HG03039 (cell line): ENCODE measurements at regions not wholly inside any gene's neighbourhood (a gene's known extent, or its start where the extent isn't known, plus 50 kb on each side); places are given as distances from the start of the nearest gene placed in this dataset.

Experiments
- ATAC-seq: cut with Tn5 transposase; IDR thresholded peaks from one replicate; pipeline ENCODE4 v1.9.1; 2021; ENCODE audit warnings: mild to moderate bottlenecking, moderate library complexity; ENCODE audit not compliant: unreplicated experiment

GRCh38 chr1:240014051-240014450, 77.6 kb upstream of the FMN2 start:
- ATAC-seq, result no peak

GRCh38 chr1:240018617-240019016, 73.1 kb upstream of the FMN2 start:
- ATAC-seq, result no peak

GRCh38 chr1:240019524-240019923, 72.2 kb upstream of the FMN2 start:
- no peak for ATAC-seq

GRCh38 chr1:240020871-240021270, 70.8 kb upstream of the FMN2 start:
- no peak for ATAC-seq

- ATAC-seq, result no peak
Measured at GRCh38 chr1:240021709-240022108, 70.0 kb upstream of the FMN2 start.

GRCh38 chr1:240027059-240027462, 64.6 kb upstream of the FMN2 start:
- ATAC-seq, result no peak

GRCh38 chr1:240029418-240029817, 62.3 kb upstream of the FMN2 start:
- no peak for ATAC-seq

GRCh38 chr1:240030236-240030635, 61.4 kb upstream of the FMN2 start:
- ATAC-seq, result no peak

GRCh38 chr1:240031009-240031408, 60.7 kb upstream of the FMN2 start:
- no peak for ATAC-seq

GRCh38 chr1:240031414-240031813, 60.3 kb upstream of the FMN2 start:
- ATAC-seq, result no peak

- no peak for ATAC-seq
Measured at GRCh38 chr1:240033406-240033805, 58.3 kb upstream of the FMN2 start.

- ATAC-seq, result no peak
Measured at GRCh38 chr1:240036526-240036925, 55.2 kb upstream of the FMN2 start.
